WTC11 (cell line): ENCODE measurements at regions not wholly inside any gene's neighbourhood (a gene's known extent, or its start where the extent isn't known, plus 50 kb on each side); places are given as distances from the start of the nearest gene placed in this dataset.

Experiments
- ATF1 ChIP-seq: sonication (generic); formaldehyde crosslinking; IDR thresholded peaks from 2 replicates; pipeline ENCODE4 v1.8.1; 2023; ENCODE audit warnings: mild to moderate bottlenecking, moderate library complexity, missing genetic modification reagents
- JUN ChIP-seq: sonication (generic); formaldehyde crosslinking; IDR thresholded peaks from 2 replicates; pipeline ENCODE4 v1.8.0; 2023; ENCODE audit warnings: mild to moderate bottlenecking, missing genetic modification reagents
- KAT7 ChIP-seq: sonication (generic); formaldehyde crosslinking; IDR thresholded peaks from 2 replicates; pipeline ENCODE4 v1.8.1; 2023; ENCODE audit warnings: missing genetic modification reagents, mild to moderate bottlenecking, borderline replicate concordance
- NFYB ChIP-seq: sonication (generic); formaldehyde crosslinking; conservative IDR thresholded peaks from 2 replicates; pipeline ENCODE4 v1.8.0; 2022; ENCODE audit warnings: low read depth, missing genetic modification reagents
- NR1H2 ChIP-seq: sonication (generic); formaldehyde crosslinking; IDR thresholded peaks from 2 replicates; pipeline ENCODE4 v1.9.0; 2021; ENCODE audit warnings: mild to moderate bottlenecking, moderate library complexity, missing genetic modification reagents
- ZNF121 ChIP-seq: sonication (generic); formaldehyde crosslinking; IDR thresholded peaks from 2 replicates; pipeline ENCODE4 v1.8.0; 2023; ENCODE audit warnings: missing genetic modification reagents
- TF ChIP-seq, protein P1 (sequence below): fragments of 200-600 bp; IDR thresholded peaks from 2 replicates; pipeline ENCODE4 v1.8.0; 2022; ENCODE audit warnings: antibody characterized with exemption
- TF ChIP-seq, protein P2 (sequence below): sonication (generic); formaldehyde crosslinking; IDR thresholded peaks from 2 replicates; pipeline ENCODE4 v1.8.1; 2022; ENCODE audit warnings: low read depth, missing genetic modification reagents, borderline replicate concordance
- TF ChIP-seq, protein P3 (sequence below): sonication (generic); formaldehyde crosslinking; conservative IDR thresholded peaks from 2 replicates; pipeline ENCODE4 v1.8.1; 2022; ENCODE audit warnings: mild to moderate bottlenecking, missing genetic modification reagents
- TF ChIP-seq, protein P4 (sequence below): sonication (generic); formaldehyde crosslinking; IDR thresholded peaks from 2 replicates; pipeline ENCODE4 v1.8.1; 2022; ENCODE audit warnings: missing genetic modification reagents, borderline replicate concordance

DNA sequence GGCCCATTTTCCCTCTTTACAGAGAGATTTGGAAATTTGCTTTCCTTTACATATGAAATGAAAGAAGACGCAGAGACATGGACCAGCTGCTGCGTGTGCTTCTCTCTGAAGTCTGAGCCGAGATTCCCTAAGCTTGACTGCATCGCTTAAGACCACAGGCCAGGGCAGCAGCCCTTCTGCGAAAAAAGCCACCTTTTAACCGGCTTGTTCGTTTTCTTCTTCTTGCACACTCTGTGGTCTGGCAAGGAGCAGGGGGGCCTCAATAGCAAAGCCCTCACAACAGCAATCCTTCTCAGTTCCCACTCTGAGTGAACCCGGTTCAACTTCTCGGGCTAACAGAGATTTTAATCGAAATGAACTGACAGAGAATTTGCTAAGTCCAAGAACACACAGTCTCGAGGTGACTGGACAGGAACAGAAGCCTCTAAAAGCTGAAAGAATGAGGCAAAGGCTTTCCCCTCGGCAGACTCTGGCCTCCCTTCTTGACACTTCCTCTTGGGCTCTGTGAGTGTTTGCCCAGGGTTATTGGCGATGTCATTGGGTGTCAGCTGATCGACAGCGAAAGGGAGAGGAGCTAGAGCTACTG is 512.9 kb upstream of the KLF4 start:
- TF ChIP-seq, protein P1, sequence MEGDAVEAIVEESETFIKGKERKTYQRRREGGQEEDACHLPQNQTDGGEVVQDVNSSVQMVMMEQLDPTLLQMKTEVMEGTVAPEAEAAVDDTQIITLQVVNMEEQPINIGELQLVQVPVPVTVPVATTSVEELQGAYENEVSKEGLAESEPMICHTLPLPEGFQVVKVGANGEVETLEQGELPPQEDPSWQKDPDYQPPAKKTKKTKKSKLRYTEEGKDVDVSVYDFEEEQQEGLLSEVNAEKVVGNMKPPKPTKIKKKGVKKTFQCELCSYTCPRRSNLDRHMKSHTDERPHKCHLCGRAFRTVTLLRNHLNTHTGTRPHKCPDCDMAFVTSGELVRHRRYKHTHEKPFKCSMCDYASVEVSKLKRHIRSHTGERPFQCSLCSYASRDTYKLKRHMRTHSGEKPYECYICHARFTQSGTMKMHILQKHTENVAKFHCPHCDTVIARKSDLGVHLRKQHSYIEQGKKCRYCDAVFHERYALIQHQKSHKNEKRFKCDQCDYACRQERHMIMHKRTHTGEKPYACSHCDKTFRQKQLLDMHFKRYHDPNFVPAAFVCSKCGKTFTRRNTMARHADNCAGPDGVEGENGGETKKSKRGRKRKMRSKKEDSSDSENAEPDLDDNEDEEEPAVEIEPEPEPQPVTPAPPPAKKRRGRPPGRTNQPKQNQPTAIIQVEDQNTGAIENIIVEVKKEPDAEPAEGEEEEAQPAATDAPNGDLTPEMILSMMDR = no peak
- TF ChIP-seq ZNF121 (CRISPR knock-in tag) (no peak), NFYB (CRISPR knock-in tag) (no peak), NR1H2 (CRISPR knock-in tag) (no peak), ATF1 (no peak), KAT7 (CRISPR knock-in tag) (no peak), JUN (CRISPR knock-in tag) (no peak)
- TF ChIP-seq, protein P2, sequence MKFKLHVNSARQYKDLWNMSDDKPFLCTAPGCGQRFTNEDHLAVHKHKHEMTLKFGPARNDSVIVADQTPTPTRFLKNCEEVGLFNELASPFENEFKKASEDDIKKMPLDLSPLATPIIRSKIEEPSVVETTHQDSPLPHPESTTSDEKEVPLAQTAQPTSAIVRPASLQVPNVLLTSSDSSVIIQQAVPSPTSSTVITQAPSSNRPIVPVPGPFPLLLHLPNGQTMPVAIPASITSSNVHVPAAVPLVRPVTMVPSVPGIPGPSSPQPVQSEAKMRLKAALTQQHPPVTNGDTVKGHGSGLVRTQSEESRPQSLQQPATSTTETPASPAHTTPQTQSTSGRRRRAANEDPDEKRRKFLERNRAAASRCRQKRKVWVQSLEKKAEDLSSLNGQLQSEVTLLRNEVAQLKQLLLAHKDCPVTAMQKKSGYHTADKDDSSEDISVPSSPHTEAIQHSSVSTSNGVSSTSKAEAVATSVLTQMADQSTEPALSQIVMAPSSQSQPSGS (CRISPR knock-in tag) = no peak
- TF ChIP-seq, protein P3, sequence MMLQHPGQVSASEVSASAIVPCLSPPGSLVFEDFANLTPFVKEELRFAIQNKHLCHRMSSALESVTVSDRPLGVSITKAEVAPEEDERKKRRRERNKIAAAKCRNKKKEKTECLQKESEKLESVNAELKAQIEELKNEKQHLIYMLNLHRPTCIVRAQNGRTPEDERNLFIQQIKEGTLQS (CRISPR knock-in tag) = no peak
- TF ChIP-seq, protein P4, sequence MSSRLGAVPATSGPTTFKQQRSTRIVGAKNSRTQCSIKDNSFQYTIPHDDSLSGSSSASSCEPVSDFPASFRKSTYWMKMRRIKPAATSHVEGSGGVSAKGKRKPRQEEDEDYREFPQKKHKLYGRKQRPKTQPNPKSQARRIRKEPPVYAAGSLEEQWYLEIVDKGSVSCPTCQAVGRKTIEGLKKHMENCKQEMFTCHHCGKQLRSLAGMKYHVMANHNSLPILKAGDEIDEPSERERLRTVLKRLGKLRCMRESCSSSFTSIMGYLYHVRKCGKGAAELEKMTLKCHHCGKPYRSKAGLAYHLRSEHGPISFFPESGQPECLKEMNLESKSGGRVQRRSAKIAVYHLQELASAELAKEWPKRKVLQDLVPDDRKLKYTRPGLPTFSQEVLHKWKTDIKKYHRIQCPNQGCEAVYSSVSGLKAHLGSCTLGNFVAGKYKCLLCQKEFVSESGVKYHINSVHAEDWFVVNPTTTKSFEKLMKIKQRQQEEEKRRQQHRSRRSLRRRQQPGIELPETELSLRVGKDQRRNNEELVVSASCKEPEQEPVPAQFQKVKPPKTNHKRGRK (CRISPR knock-in tag) = no peak
